ENCODE measurements at regions not wholly inside any gene's neighbourhood (a gene's known extent, or its start where the extent isn't known, plus 50 kb on each side); places are given as distances from the start of the nearest gene placed in this dataset.

DNA sequence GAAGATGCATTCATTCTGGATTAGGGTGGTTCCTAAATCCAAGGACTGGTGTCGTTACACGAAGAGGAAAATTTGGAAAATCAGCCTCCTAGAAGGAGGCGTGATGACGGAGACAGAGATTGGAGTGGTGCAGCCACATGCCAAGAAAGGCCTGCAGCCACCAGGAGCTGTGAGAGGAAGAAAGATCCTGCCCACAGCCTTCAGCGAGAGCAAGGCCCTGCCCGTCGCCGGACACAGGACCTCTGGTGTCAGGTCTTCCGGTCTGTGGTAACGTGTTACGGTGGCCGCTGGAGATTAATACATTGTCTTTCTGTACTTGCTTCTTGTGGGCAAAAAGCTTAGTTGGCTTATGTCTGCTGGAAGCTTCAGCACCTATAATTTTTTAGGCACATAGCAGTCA lies 1045.8 kb downstream of the BRD1 start:
- TF ChIP-seq, protein P1, sequence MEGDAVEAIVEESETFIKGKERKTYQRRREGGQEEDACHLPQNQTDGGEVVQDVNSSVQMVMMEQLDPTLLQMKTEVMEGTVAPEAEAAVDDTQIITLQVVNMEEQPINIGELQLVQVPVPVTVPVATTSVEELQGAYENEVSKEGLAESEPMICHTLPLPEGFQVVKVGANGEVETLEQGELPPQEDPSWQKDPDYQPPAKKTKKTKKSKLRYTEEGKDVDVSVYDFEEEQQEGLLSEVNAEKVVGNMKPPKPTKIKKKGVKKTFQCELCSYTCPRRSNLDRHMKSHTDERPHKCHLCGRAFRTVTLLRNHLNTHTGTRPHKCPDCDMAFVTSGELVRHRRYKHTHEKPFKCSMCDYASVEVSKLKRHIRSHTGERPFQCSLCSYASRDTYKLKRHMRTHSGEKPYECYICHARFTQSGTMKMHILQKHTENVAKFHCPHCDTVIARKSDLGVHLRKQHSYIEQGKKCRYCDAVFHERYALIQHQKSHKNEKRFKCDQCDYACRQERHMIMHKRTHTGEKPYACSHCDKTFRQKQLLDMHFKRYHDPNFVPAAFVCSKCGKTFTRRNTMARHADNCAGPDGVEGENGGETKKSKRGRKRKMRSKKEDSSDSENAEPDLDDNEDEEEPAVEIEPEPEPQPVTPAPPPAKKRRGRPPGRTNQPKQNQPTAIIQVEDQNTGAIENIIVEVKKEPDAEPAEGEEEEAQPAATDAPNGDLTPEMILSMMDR (tag by site-specific recombination; IDR thresholded peaks at IDR 0.05) = no peak
- TF ChIP-seq ZNF555 (tag by site-specific recombination; conservative IDR thresholded peaks at IDR 0.05) (no peak), ZNF140 (tag by site-specific recombination; IDR thresholded peaks at IDR 0.05) (no peak), ZNF24 (tag by site-specific recombination; IDR thresholded peaks at IDR 0.05) (no peak), SETDB1 (IDR thresholded peaks at IDR 0.05; ENCODE audit: insufficient read length, low read length) (no peak), ZNF302 (tag by site-specific recombination; IDR thresholded peaks at IDR 0.05; ENCODE audit: low read depth) (no peak), ZNF423 (tag by site-specific recombination; IDR thresholded peaks at IDR 0.05) (no peak), ZNF19 (tag by site-specific recombination; IDR thresholded peaks at IDR 0.05; ENCODE audit: low read depth) (no peak), FEZF1 (tag by site-specific recombination; IDR thresholded peaks at IDR 0.05) (no peak), GFI1B (tag by site-specific recombination; IDR thresholded peaks at IDR 0.05) (no peak)
